ENCODE measurements at regions not wholly inside any gene's neighbourhood (a gene's known extent, or its start where the extent isn't known, plus 50 kb on each side); places are given as distances from the start of the nearest gene placed in this dataset.

GRCh38 chr4:85268961-85269360, 206.0 kb upstream of the ARHGAP24 start:
- DNase-seq: no peak

- DNase-seq: no peak
Observed at GRCh38 chr4:85274955-85275354, 200.0 kb upstream of the ARHGAP24 start.

DNA sequence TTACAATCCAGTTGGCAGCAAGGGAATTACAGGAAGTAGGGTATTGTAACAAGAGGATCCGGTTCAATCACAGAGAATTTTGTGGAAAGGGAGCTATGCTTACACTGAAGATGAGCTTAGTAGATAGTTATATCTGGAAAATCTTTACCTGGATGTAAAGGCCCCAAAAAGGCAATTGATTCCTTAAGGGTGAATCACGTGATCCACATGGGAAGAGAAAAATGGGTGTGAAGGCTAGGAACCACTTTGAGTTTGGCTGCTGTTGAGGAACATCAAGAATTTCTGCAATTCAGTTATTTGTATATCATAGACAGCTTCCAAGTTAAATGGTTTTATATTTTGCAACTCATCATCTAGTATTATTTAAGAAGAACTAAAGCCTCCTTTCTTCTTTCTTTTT, 194.0 kb upstream of the ARHGAP24 start:
- DNase-seq: no peak

GRCh38 chr4:85291226-85291625, 183.7 kb upstream of the ARHGAP24 start:
- DNase-seq: no peak

GRCh38 chr4:85298037-85298436, 176.9 kb upstream of the ARHGAP24 start:
- DNase-seq: no peak

DNA sequence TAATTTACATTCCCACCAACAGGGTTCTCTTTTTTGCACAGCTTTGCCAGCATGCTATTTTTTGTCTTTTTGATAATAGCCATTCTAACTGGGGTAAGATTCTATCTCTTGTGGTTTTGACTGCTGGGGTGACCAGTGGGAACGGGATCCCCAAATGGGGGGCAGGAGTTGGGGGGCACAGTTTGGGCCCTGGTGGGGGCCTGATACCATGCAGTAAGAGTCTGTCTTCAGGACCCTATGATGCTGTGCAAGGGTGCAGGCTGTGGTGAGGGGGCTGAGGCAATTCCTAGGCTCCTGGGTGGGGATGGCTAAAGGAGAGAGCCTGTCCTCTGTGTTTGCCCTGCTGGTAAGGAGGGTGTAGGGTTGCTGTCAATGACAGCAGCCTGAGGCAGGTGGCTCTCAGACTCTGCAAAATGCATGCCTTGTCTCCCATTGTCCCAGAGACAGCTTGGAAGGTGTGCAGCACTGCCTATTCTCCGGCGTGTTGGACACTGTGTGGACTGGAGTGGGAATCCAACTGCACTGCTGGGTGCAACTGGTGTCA, 172.7 kb upstream of the ARHGAP24 start:
- DNase-seq: no peak

- no peak for DNase-seq
Observed at GRCh38 chr4:85302756-85303155, 172.2 kb upstream of the ARHGAP24 start.

- no peak for DNase-seq
Observed at GRCh38 chr4:85318415-85318814, 156.5 kb upstream of the ARHGAP24 start.

DNA sequence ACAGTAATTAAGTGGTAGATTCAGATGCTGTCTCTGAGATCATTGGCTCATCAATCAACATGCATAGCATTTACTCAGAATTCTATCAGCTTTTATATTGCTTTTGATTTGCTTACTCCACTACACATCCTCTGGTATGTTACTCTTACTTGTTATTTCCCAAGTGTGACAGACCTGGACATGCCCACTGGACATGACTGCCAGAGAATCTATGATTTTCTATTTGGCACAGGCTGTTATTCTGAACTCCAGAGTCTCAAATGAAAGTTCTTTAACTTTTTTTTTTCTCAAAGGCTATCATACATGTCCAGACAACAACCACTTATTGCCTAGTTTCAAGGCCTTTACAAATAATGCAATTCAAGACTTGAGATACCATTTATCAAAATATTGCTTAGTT, 116.1 kb upstream of the ARHGAP24 start:
- DNase-seq: no peak

DNA sequence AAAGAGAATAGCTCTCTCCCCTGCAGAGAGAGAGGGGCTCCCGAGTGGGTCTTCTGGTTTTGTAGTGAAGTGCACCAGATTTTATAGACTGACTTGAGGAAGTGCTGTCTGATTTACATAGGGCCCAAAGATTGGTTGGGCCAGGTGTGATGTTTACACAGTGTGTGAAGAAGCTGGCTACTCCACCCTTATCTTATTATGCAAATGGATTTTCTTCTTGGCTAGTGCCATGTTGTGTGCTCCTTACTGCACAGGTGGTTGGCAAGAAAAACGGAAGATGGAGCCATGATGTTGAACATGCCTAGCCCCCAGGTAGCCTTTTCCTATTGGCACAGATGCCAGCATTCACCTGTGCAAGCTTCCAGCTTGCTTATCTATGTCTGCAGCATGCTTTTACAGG, 112.4 kb upstream of the ARHGAP24 start:
- no peak for DNase-seq

DNA sequence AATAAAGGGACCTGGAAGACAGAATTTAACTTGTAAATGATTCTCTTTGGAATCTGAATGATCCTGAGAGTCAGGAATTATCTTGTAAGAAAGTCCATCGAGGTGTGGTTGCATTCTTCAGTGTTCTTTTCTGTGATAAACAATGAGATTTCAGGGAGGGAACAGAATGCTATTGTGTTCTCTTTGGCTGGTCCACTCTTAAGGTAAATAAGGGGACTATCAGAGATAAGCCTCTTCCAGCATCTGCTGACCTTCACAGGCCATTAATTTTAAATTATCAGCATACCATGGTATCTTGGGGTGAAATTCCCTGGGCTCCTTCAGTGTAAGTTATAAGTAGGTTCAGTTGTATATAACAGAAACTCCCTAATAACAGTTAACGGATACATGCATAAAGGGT, 107.1 kb upstream of the ARHGAP24 start:
- no peak for DNase-seq

- DNase-seq: no peak
Observed at GRCh38 chr4:85368240-85368639, 106.7 kb upstream of the ARHGAP24 start.

DNA sequence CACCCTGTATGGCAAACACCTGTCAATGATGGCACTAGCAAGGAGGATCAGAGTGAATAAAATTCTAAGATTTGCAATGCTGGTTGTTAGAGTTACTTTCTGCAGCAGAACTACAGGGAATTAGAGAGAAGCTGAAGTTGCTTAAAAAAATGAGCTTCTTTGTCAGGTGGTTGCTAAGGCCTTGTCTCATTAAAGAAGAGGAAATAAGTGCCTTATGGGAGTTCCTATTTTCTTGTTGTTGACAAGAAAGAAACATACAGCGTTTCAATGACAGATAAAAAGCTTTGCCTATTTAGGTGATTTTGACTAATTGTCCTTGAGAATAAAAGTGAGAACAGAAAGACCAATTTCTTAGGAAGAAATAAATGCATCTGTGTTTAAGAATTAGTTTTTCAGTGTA, 106.0 kb upstream of the ARHGAP24 start:
- no peak for DNase-seq

GRCh38 chr4:85369703-85370380, 105.1 kb upstream of the ARHGAP24 start:
- no peak for DNase-seq

DNA sequence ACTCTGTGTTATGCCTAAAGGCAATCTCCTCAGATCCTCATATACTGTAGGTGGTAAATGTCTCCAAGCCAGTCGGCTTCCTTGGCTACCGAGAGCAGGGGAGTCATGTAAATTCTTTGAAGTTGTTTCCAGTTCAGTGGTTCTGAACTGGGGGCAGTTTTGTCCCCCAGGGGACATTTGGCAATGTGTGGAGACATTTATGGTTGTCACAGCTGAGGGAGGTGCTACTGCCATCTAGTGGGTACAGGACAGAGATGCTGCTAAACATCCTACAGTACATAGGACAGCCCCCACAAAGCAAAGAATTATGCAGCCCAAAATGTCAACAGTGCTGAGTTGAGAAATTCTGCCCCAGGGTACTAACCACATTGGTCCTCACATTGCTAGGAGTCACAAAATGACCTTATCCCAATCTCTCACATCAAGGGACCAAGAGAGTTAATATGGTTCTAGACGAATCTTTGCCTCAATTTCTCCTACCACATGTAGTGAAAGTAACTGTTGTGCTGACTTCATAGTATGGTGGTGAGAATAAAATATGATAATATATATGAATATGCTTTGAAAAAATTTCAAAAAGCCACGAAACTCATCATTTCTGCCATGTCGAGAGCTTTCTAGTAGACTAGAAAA, 104.4 kb upstream of the ARHGAP24 start:
- DNase-seq: peak; percentile 57

DNA sequence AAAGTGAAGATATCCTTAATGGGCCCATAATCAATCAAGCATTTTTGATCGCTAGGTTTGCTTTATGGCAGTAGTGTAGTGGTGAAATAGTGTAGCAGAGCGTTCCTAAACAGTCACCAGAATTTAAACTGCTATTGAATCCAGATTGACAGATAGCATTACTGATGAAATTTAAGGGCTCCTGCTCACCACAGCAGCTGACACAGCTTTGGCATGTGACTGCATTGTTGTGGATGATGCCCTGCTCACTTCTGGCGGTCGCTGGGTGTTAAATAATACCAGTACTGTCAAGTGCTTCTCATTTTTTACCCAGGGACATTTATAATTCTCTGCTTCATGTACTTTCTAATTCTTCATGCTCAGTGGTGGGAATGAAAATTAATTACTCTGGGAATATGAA, 102.0 kb upstream of the ARHGAP24 start:
- DNase-seq: peak; percentile 8

GRCh38 chr4:85376285-85376684, 98.7 kb upstream of the ARHGAP24 start:
- DNase-seq: no peak

DNA sequence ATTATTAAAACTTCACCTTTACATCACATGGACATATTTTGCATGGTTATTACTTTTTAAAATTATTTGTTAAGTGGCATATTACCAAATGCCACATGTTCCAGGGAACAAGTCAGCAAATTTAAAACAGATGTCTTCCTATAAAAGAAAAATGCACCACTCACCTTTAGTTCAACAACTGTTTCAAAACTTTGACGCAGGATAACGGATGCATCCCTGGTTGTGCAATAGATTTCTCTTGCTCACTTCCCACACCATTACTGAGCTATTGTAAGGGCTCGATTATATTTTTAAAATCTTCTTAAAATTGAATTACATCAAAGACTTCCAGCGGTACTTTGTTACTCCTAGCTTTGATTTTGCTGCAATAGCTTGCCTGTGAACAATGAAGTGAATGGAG, 93.0 kb upstream of the ARHGAP24 start:
- DNase-seq: peak; percentile 60

DNA sequence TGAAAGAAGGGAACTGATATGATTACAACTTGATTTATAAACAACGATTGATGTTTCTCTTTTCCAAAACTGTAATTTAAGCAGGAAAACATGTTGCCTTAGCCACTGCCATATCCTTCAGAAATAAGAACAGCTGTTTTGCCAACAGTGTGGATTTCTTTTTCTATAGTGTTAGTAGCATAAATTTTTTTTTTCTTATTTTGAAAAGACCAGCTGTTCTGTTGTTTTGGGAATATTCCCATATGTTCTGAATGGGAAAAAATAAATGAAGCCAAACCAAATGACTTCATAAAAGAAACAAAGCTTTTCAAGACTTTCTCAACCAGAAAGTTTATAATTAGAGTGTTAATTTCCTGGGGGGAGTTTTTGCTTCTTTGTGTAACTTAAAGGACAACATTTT, 83.9 kb upstream of the ARHGAP24 start:
- DNase-seq: no peak

DNA sequence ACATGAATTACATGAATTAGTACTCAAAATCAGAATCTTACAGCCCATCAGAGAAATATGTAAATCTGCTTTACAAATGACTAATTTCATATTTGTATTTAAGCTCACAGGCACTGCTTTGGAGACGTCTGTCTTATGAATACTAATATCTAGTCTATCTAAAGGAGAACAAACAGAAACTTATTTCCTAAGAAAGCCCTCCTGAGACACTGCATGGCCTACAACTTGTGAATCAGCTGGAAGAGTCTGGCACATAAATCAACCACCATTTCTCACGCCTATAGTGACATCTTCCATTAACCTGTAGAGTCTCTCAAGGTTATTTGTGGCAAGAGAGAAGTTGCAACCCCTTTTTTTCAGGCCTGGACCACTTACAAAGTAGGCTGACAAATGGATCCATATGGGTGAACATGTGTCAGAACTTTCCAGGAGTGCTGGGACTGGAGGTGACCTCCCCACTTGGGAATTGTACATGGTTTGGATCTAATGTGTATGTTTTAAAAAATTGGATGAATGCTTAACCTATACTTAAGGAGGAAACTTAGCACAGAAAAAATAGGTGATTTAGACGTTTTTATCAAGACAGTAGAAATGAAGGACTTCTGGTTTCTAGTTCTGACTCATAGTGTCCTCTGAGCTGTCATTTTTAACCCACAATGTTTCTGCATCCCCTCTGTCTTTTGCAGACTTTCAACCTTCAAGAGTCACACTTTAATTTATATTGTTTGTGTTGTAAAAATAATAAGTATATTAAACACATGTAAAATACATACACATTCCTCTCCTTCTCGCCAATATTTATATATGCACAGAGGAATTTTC, 83.2 kb upstream of the ARHGAP24 start:
- DNase-seq: peak; percentile 20

DNA sequence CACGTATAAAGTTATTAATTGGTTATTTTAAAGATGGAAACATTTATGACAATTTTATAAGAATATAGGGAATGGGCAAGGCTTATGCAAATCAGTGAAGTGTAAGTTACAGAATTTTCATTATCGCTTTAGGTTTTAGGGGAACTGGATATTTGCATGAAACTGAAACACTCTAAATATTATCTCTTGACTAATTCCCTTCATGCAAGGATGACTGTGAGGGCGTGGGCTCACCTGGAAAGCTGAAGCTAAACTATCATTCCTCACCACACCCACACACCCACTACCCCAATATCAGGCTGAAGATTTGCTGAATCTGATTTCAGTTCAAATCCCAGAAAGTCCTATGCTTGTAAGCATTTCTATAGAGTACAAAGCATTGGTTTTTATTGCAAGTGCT, 81.7 kb upstream of the ARHGAP24 start:
- DNase-seq: no peak

- DNase-seq: peak; percentile 87
Observed at GRCh38 chr4:85398276-85398675, 76.7 kb upstream of the ARHGAP24 start.

GRCh38 chr4:85399270-85399669, 75.7 kb upstream of the ARHGAP24 start:
- peak; percentile 14 for DNase-seq

GRCh38 chr4:85402371-85402770, 72.6 kb upstream of the ARHGAP24 start:
- peak; percentile 96 for DNase-seq
